Fibroblast of lung (primary cell): ENCODE measurements at regions not wholly inside any gene's neighbourhood (a gene's known extent, or its start where the extent isn't known, plus 50 kb on each side); places are given as distances from the start of the nearest gene placed in this dataset.

Experiments
- DNase-seq, 2 donors: peaks; one replicate each; pipeline versions ENCODE4 v3.0.0 to v3.0.0-alpha.2; 2010; ENCODE audit warnings: low read depth in 2 of 2
- H2AFZ ChIP-seq: 2 replicates; pipeline ENCODE4 v1.5.1; 2012; ENCODE audit warnings: low read length, control low read depth, inconsistent platforms
- H3K27ac ChIP-seq: 2 replicates; pipeline ENCODE4 v1.5.1; 2011; ENCODE audit warnings: low read length, control low read depth; ENCODE audit not compliant: insufficient read depth
- H3K27me3 ChIP-seq: 2 replicates; pipeline ENCODE4 v1.5.1; 2011; ENCODE audit warnings: mild to moderate bottlenecking, low read length; ENCODE audit not compliant: control insufficient read depth, insufficient read depth
- H3K36me3 ChIP-seq: 2 replicates; pipeline ENCODE4 v1.5.1; 2011; ENCODE audit warnings: low read length; ENCODE audit not compliant: control insufficient read depth, insufficient read depth
- H3K4me1 ChIP-seq: 2 replicates; pipeline ENCODE4 v1.5.1; 2011; ENCODE audit warnings: low read length; ENCODE audit not compliant: control insufficient read depth, insufficient read depth; ENCODE audit errors: extremely low read depth
- H3K4me2 ChIP-seq: 2 replicates; pipeline ENCODE4 v1.5.1; 2011; ENCODE audit warnings: low read length, control low read depth; ENCODE audit not compliant: insufficient read depth; ENCODE audit errors: extremely low read depth
- H3K4me3 ChIP-seq, 4 experiments: fragments of 200-600 bp in 1 of 4; sonication (generic) in 1 of 4; replicated peaks in 1 of 4; 2 replicates each; pipeline ENCODE4 v1.5.1; 2011 to 2016; ENCODE audit warnings: low read length in 4 of 4, low read depth in 3 of 4, mild to moderate bottlenecking in 3 of 4, control low read depth in 2 of 4, inconsistent platforms in 1 of 4, mixed read lengths in 1 of 4; ENCODE audit not compliant: insufficient read depth in 1 of 4; ENCODE audit errors: control extremely low read depth in 1 of 4
- H3K79me2 ChIP-seq: 2 replicates; pipeline ENCODE4 v1.5.1; 2012; ENCODE audit warnings: mild to moderate bottlenecking, low read length, inconsistent platforms; ENCODE audit not compliant: control insufficient read depth, insufficient read depth
- H3K9ac ChIP-seq: 2 replicates; pipeline ENCODE4 v1.5.1; 2011; ENCODE audit warnings: mild to moderate bottlenecking, low read length, control low read depth; ENCODE audit not compliant: insufficient read depth
- H3K9me3 ChIP-seq: 2 replicates; pipeline ENCODE4 v1.5.1; 2012; ENCODE audit warnings: low read depth, low read length; ENCODE audit not compliant: control insufficient read depth, insufficient read depth
- H4K20me1 ChIP-seq: 2 replicates; pipeline ENCODE4 v1.5.1; 2011; ENCODE audit warnings: low read length; ENCODE audit not compliant: control insufficient read depth, insufficient read depth; ENCODE audit errors: extremely low read depth
- CTCF ChIP-seq, 2 donors: IDR thresholded peaks in 1 of 2; conservative IDR thresholded peaks in 1 of 2; 1 replicate in 1 of 2; 2 replicates in 1 of 2; pipeline ENCODE4 v1.5.1; 2011 to 2012; ENCODE audit warnings: low read length in 2 of 2, control low read depth in 1 of 2, inconsistent platforms in 1 of 2, low read depth in 1 of 2, mild to moderate bottlenecking in 1 of 2
- EZH2 ChIP-seq: IDR thresholded peaks from 2 replicates; pipeline ENCODE4 v1.5.1; 2012; ENCODE audit warnings: low read length, control low read depth, mild to moderate bottlenecking; ENCODE audit errors: missing control alignments

DNA sequence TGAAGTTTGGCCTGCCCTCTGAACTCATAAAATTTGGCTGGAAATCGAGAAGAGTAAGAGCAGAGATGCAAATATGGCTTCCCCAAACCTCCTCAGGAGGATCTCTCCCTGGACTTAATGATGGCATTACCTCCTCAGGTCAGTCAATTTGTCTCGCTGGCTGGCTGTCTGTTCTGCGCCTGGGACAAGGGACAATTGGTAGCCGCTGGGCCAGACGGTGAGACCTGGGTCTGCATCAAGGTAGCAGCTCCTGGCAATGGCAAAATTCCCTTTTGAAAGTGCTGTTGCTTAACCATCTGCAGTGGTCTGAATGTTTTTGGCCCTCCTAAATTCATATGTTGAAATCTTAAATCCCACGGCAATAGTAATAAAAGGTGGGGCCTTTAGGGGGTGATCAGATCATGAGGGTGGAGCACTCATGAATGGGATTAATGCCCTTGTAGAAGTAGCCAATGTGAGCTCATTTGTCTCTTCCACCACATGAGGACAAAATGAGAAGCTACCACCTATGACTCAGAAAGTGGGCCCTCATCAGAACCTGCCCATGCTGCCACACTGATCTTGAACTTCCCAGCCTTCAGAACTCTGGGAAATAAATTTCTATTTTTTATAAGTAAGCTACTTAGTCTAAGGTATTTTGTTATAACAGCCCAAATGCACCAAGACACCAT lies 439.3 kb upstream of the KLF4 start:
- Histone ChIP-seq H3K4me3 (no peak overlapping the region), H3K9ac (no peak overlapping the region)
- TF ChIP-seq EZH2 (no peak), CTCF (conservative IDR thresholded peaks at IDR 0.05 in 1 of 2, IDR thresholded peaks at IDR 0.05 in 1 of 2; ENCODE audit: low read depth in 1 of 2, low read length in 2 of 2) (no peak)

DNA sequence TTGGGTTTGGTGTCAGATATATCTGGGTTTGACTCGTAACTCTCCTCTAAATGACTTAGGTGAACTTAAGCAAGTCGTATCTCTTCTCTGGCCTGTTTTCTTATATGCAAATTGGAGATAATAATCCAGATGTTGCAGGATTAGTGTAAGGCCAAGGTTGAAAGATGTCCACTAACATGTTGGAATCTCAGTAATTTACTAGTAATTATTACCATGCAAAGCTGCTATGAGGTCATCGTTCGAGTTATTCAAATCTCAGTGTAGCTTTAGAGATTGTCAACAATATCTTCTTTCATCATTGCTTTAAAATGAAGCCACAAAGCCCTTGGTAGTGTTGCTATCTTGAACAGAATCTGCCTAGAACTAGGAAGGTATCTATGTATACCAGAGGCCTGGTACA lies 437.7 kb upstream of the KLF4 start:
- Histone ChIP-seq H3K27ac (no peak overlapping the region), H3K9me3 (no peaks in the 10 kb centered on the region), H3K9ac (no peak overlapping the region), H3K4me1 (no peaks in the 10 kb centered on the region), H3K36me3 (no peaks in the 10 kb centered on the region), H4K20me1 (no peaks in the 10 kb centered on the region), H3K27me3 (no peaks in the 10 kb centered on the region), H3K4me2 (no peak overlapping the region), H3K4me3 (no peak overlapping the region), H2AFZ (no peak overlapping the region), H3K79me2 (no peaks in the 10 kb centered on the region)
- TF ChIP-seq EZH2 (no peak), CTCF (conservative IDR thresholded peaks at IDR 0.05 in 1 of 2, IDR thresholded peaks at IDR 0.05 in 1 of 2; ENCODE audit: low read depth in 1 of 2, low read length in 2 of 2) (no peak)
- DNase-seq: no peak

More for the DNA sequence above, 439.3 kb upstream of the KLF4 start:
- Histone ChIP-seq H3K9me3 (no peaks in the 10 kb centered on the region), H3K36me3 (no peaks in the 10 kb centered on the region), H3K27me3 (no peaks in the 10 kb centered on the region), H3K79me2 (no peaks in the 10 kb centered on the region), H3K27ac (no peak overlapping the region), H4K20me1 (no peaks in the 10 kb centered on the region), H3K4me2 (no peak overlapping the region), H3K4me1 (peaks cover 2% of the 10 kb centered on the region), H2AFZ (no peak overlapping the region)
- no peak for DNase-seq

GRCh38 chr9:107925749-107926297 lies 436.3 kb upstream of the KLF4 start:
- no peak for DNase-seq

More at GRCh38 chr9:107925749-107926297, 436.3 kb upstream of the KLF4 start:
- TF ChIP-seq EZH2 (no peak), CTCF (conservative IDR thresholded peaks at IDR 0.05 in 1 of 2, IDR thresholded peaks at IDR 0.05 in 1 of 2; ENCODE audit: low read depth in 1 of 2, low read length in 2 of 2) (no peak)
- Histone ChIP-seq H2AFZ (no peak overlapping the region), H4K20me1 (no peaks in the 10 kb centered on the region), H3K9ac (no peak overlapping the region), H3K4me1 (no peaks in the 10 kb centered on the region), H3K79me2 (no peaks in the 10 kb centered on the region), H3K27ac (no peak overlapping the region), H3K36me3 (no peaks in the 10 kb centered on the region), H3K4me2 (no peak overlapping the region), H3K27me3 (no peaks in the 10 kb centered on the region), H3K4me3 (no peak overlapping the region), H3K9me3 (no peaks in the 10 kb centered on the region)
